Calu3 (cell line): ENCODE measurements at regions not wholly inside any gene's neighbourhood (a gene's known extent, or its start where the extent isn't known, plus 50 kb on each side); places are given as distances from the start of the nearest gene placed in this dataset.
A peak's percentile ranks its signal among the peaks of the same experiment; 100 is the strongest.

Experiments used
- BruUV-seq: library from RNA; stranded (reverse); fragments of 400-500 nt; replicated peaks from 2 replicates; lab custom pipeline; 2021; lab: Mats Ljungman, UMichigan
- CTCF ChIA-PET: fragments of 300-600 bp; sonication (Branson Sonifier 250); formaldehyde crosslinking; loops from one replicate; lab custom pipeline; 2022; ENCODE audit warnings: antibody characterized with exemption; lab: Charles Lee
- DNase-seq: peaks from one replicate; pipeline ENCODE4 v3.0.0; 2022
- H3K27ac Mint-ChIP-seq: one replicate; pipeline ENCODE4 v1.8.0; 2022; ENCODE audit warnings: mixed read lengths; ENCODE audit not compliant: unreplicated experiment
- H3K27me3 Mint-ChIP-seq: one replicate; pipeline ENCODE4 v1.8.0; 2022; ENCODE audit warnings: mixed read lengths; ENCODE audit not compliant: unreplicated experiment
- H3K36me3 Mint-ChIP-seq: one replicate; pipeline ENCODE4 v1.8.0; 2022; ENCODE audit warnings: mild to moderate bottlenecking, moderate library complexity, mixed read lengths; ENCODE audit not compliant: insufficient read depth, unreplicated experiment
- H3K4me1 Mint-ChIP-seq: one replicate; pipeline ENCODE4 v1.8.0; 2022; ENCODE audit warnings: mild to moderate bottlenecking, low read depth, mixed read lengths; ENCODE audit not compliant: unreplicated experiment
- H3K4me3 Mint-ChIP-seq: one replicate; pipeline ENCODE4 v1.8.0; 2022; ENCODE audit warnings: mild to moderate bottlenecking, low read depth, moderate library complexity, mixed read lengths; ENCODE audit not compliant: unreplicated experiment
- H3K9me3 Mint-ChIP-seq: one replicate; pipeline ENCODE4 v1.8.0; 2022; ENCODE audit warnings: low read depth, mixed read lengths; ENCODE audit not compliant: unreplicated experiment
- CTCF ChIP-seq: fragments of 200-600 bp; IDR thresholded peaks from one replicate; pipeline ENCODE4 v1.8.0; 2022; ENCODE audit warnings: antibody characterized with exemption; ENCODE audit not compliant: unreplicated experiment
- intact Hi-C: fragments of 100-400 bp; cut with micrococcal nuclease; formaldehyde crosslinking; loops from one replicate; pipeline ENCODE4 v1.10.0; 2022; ENCODE audit not compliant: unreplicated experiment

GRCh38 chr6:78594668-78595066, 272.7 kb upstream of the IRAK1BP1 start:
- peak overlapping the region; percentile 96 for H3K27ac Mint-ChIP-seq
- peaks cover 6% of the 10 kb centered on the region for H3K36me3 Mint-ChIP-seq
- H3K9me3 Mint-ChIP-seq: peaks cover 4% of the 10 kb centered on the region
- no peak for DNase-seq
- no peak for TF ChIP-seq CTCF
- peaks cover 49% of the 10 kb centered on the region for H3K4me1 Mint-ChIP-seq
- no peaks in the 10 kb centered on the region for H3K27me3 Mint-ChIP-seq
- CTCF ChIA-PET: interaction anchor here (0.7 kb wide), 1 partner anchor 17 kb away, joined by 3 read pairs; no protein-coding TSS in a partner anchor
- no TSS peak for BruUV-seq
- intact Hi-C loops: loop anchor here (1.0 kb wide), 1 partner anchor 28 kb away; no protein-coding TSS in a partner anchor
- H3K4me3 Mint-ChIP-seq: no peak overlapping the region

DNA sequence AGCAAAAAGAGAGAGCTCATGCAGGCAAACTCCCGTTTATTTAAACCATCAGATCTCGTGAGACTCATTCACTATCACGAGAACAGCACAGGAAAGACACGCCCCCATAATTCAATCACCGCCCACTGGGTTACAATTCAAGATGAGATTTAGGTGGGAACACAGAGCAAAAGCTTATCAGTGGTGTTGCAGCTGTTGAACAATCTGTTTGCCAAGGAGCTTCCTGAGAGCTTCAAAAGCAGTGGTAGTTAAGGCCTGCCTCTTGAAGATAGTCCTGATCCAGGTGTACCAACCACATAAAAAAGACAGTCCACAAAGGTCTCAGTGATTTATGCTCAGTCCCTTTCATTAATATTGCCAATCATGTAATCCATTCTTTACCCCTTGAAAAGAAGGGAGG, 269.4 kb upstream of the IRAK1BP1 start:
- BruUV-seq: no TSS peak
- Mint-ChIP-seq H3K4me3 (no peak overlapping the region), H3K9me3 (peaks cover 8% of the 10 kb centered on the region), H3K27me3 (no peaks in the 10 kb centered on the region), H3K4me1 (peaks cover 77% of the 10 kb centered on the region), H3K36me3 (peaks cover 10% of the 10 kb centered on the region), H3K27ac (peak overlapping the region; percentile 96)
- intact Hi-C loops: no loop called here
- no peak for DNase-seq
- no peak for TF ChIP-seq CTCF
- CTCF ChIA-PET: interaction anchor here (1.9 to 2.0 kb wide), 2 partner anchors 14 to 32 kb away, joined by 9 to 10 read pairs; no protein-coding TSS in a partner anchor

GRCh38 chr6:78598966-78599365, 268.4 kb upstream of the IRAK1BP1 start:
- BruUV-seq: no TSS peak
- peaks cover 8% of the 10 kb centered on the region for H3K9me3 Mint-ChIP-seq
- no peaks in the 10 kb centered on the region for H3K27me3 Mint-ChIP-seq
- DNase-seq: peak; percentile 86
- no peak overlapping the region for H3K4me3 Mint-ChIP-seq
- TF ChIP-seq CTCF: no peak
- intact Hi-C loops: loop anchor here (1.0 kb wide), 1 partner anchor 33 kb away; no protein-coding TSS in a partner anchor
- H3K36me3 Mint-ChIP-seq: peaks cover 10% of the 10 kb centered on the region
- H3K4me1 Mint-ChIP-seq: peaks cover 75% of the 10 kb centered on the region
- peak overlapping the region; percentile 96 for H3K27ac Mint-ChIP-seq
- CTCF ChIA-PET: interaction anchor here (0.6 to 2.0 kb wide), 8 partner anchors 9 to 380 kb away, joined by 3 to 10 read pairs (median 4); no protein-coding TSS in a partner anchor

DNA sequence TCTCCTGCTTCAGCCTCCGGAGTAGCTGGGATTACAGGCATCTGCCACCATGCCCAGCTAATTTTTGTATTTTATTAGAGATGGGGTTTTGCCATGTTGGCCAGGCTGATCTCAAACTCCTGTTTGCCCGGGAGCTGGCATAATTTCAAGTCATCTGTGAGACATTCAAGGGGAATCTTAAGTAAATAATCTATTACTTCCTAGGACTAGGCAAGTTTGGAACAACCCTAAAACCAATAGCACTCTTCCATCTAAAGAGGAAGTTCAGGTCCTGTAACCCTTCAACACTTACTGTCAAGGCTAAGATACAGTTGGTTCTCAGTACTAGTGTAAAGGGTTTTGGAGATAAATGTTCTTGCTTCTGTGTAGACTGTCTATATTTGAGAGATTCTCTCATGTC, 267.8 kb upstream of the IRAK1BP1 start:
- H3K4me1 Mint-ChIP-seq: peaks cover 70% of the 10 kb centered on the region
- H3K9me3 Mint-ChIP-seq: peaks cover 8% of the 10 kb centered on the region
- CTCF ChIA-PET: interaction anchor here (1.9 to 2.0 kb wide), 2 partner anchors 12 to 34 kb away, joined by 9 to 10 read pairs; no protein-coding TSS in a partner anchor
- no peak for TF ChIP-seq CTCF
- H3K36me3 Mint-ChIP-seq: peaks cover 10% of the 10 kb centered on the region
- H3K27me3 Mint-ChIP-seq: no peaks in the 10 kb centered on the region
- no TSS peak for BruUV-seq
- peak overlapping the region; percentile 96 for H3K27ac Mint-ChIP-seq
- no peak overlapping the region for H3K4me3 Mint-ChIP-seq
- intact Hi-C loops: loop anchor here (1.0 kb wide), 1 partner anchor 33 kb away; no protein-coding TSS in a partner anchor
- DNase-seq: no peak
